ENCODE measurements at regions not wholly inside any gene's neighbourhood (a gene's known extent, or its start where the extent isn't known, plus 50 kb on each side); places are given as distances from the start of the nearest gene placed in this dataset.
"Not testable (repeated sequence)": the region's sequence is repeated elsewhere in the genome, so short reads cannot be mapped to it uniquely, and the experiment has no call there.

GRCh38 chr2:78817430-78817829 lies 208.1 kb upstream of the REG3G start:
- Mint-ChIP-seq H3K27me3 (no peaks in the 10 kb centered on the region), H3K27ac (no peak overlapping the region), H3K4me1 (ENCODE audit: low read depth) (peaks cover 1% of the 10 kb centered on the region), H3K36me3 (ENCODE audit: insufficient read depth) (no peaks in the 10 kb centered on the region), H3K4me3 (ENCODE audit: low read depth) (no peak overlapping the region), H3K9me3 (ENCODE audit: low read depth) (no peaks in the 10 kb centered on the region)
- no peak for DNase-seq (ENCODE audit: low spot score, unreplicated experiment)
- TF ChIP-seq, protein P1, sequence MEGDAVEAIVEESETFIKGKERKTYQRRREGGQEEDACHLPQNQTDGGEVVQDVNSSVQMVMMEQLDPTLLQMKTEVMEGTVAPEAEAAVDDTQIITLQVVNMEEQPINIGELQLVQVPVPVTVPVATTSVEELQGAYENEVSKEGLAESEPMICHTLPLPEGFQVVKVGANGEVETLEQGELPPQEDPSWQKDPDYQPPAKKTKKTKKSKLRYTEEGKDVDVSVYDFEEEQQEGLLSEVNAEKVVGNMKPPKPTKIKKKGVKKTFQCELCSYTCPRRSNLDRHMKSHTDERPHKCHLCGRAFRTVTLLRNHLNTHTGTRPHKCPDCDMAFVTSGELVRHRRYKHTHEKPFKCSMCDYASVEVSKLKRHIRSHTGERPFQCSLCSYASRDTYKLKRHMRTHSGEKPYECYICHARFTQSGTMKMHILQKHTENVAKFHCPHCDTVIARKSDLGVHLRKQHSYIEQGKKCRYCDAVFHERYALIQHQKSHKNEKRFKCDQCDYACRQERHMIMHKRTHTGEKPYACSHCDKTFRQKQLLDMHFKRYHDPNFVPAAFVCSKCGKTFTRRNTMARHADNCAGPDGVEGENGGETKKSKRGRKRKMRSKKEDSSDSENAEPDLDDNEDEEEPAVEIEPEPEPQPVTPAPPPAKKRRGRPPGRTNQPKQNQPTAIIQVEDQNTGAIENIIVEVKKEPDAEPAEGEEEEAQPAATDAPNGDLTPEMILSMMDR (IDR thresholded peaks at IDR 0.05; ENCODE audit: unreplicated experiment): no peak

DNA sequence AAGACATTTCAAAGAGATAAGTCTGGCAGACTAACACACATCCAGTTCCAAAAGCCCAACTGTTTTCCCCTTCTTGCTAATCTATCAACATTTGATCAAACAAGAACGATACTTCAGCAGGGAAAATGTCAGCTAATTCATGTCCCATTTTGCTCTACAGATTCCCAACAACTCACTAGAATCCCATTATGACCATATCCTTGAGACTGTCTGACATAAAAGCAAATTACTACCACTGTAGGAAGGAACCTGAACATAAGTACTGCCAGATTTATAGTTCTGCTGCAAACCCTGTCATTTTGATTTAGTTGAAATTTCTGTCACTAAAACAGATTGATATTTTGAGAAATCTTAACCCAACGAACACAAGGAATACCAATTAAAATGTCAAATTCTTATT lies 193.0 kb upstream of the REG3G start:
- Mint-ChIP-seq H3K36me3 (ENCODE audit: insufficient read depth) (no peaks in the 10 kb centered on the region), H3K9me3 (ENCODE audit: low read depth) (no peaks in the 10 kb centered on the region), H3K27me3 (no peaks in the 10 kb centered on the region), H3K27ac (no peak overlapping the region), H3K4me1 (ENCODE audit: low read depth) (no peaks in the 10 kb centered on the region), H3K4me3 (ENCODE audit: low read depth) (no peak overlapping the region)
- DNase-seq (ENCODE audit: low spot score, unreplicated experiment): no peak
- TF ChIP-seq, protein P1 (IDR thresholded peaks at IDR 0.05; ENCODE audit: unreplicated experiment): no peak

DNA sequence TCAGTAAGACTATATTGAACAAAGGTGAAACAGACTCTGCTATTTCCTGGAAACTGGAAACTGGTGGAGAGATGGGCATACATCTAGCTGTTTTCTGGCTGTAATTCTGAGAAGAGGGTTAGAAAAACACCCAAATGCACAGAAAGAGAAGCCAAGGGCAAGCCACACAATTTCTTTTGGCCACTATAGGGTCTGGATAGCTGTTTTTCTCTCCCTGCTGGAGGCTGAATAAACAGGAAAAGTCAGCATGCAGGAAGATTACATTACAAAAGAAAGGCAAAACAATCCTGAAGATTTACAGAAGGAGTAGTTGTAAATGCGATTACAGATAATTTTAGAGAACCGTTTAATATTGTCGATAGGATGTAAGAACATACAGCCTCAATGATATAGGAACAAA lies 186.2 kb upstream of the REG3G start:
- TF ChIP-seq, protein P1 (IDR thresholded peaks at IDR 0.05; ENCODE audit: unreplicated experiment): no peak
- Mint-ChIP-seq H3K36me3 (ENCODE audit: insufficient read depth) (no peaks in the 10 kb centered on the region), H3K27me3 (no peaks in the 10 kb centered on the region), H3K9me3 (ENCODE audit: low read depth) (no peaks in the 10 kb centered on the region), H3K4me1 (ENCODE audit: low read depth) (peaks cover 4% of the 10 kb centered on the region), H3K4me3 (ENCODE audit: low read depth) (no peak overlapping the region), H3K27ac (no peak overlapping the region)
- no peak for DNase-seq (ENCODE audit: low spot score, unreplicated experiment)

DNA sequence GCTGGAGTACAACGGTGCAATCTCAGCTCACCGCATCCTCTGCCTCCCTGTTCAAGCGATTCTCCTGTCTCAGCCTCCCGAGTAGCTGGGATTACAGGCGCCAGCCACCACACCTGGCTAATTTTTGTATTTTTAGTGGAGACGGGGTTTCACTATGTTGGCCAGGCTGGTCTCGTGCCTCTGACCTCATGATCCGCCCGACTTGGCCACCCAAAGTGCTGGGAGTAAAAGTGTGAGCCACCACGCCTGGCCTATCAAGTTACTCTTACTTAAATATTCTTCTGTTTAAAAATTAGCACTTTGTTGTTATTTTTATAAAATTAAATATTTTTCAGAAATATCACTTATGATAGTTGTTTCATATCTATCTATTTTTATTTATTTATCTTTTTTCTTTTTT lies 185.2 kb upstream of the REG3G start:
- H3K9me3 Mint-ChIP-seq (ENCODE audit: low read depth); H3K4me1 Mint-ChIP-seq (ENCODE audit: low read depth); H3K27me3 Mint-ChIP-seq; DNase-seq (ENCODE audit: low spot score, unreplicated experiment); H3K27ac Mint-ChIP-seq; H3K36me3 Mint-ChIP-seq (ENCODE audit: insufficient read depth); H3K4me3 Mint-ChIP-seq (ENCODE audit: low read depth): not testable (repeated sequence)

DNA sequence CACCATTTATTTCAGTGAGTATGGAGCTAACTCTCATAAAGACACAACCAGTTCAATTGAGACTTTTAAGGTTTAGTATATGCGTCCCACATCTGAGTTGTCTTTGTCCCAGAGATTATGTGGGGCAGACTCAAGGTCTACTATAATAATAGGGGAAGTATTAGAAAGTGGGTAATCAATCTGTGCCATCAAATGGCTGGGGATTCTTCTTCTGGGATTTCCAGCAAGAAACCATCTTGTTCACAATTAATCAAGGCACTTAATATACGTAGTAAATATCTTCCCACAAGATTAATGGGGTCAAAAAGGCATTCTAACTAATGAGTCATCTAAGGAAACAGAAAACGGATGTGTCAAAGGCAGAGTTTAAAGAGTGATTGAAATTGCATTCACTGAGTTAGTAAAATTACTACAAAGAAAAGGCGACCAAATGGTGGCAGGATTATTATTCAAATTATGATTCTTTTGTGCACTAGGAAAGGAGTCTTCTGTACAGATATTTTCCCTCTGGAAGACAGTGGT lies 179.8 kb upstream of the REG3G start:
- H3K9me3 Mint-ChIP-seq (ENCODE audit: low read depth): no peaks in the 10 kb centered on the region
- H3K4me3 Mint-ChIP-seq (ENCODE audit: low read depth): no peak overlapping the region
- H3K36me3 Mint-ChIP-seq (ENCODE audit: insufficient read depth): no peaks in the 10 kb centered on the region
- peaks cover 3% of the 10 kb centered on the region for H3K4me1 Mint-ChIP-seq (ENCODE audit: low read depth)
- no peak for DNase-seq (ENCODE audit: low spot score, unreplicated experiment)
- TF ChIP-seq, protein P1 (IDR thresholded peaks at IDR 0.05; ENCODE audit: unreplicated experiment): no peak
- no peak overlapping the region for H3K27ac Mint-ChIP-seq
- H3K27me3 Mint-ChIP-seq: no peaks in the 10 kb centered on the region

GRCh38 chr2:78861546-78861945 lies 164.0 kb upstream of the REG3G start:
- Mint-ChIP-seq H3K27ac (no peak overlapping the region), H3K4me1 (ENCODE audit: low read depth) (peaks cover 2% of the 10 kb centered on the region), H3K36me3 (ENCODE audit: insufficient read depth) (no peaks in the 10 kb centered on the region), H3K27me3 (no peaks in the 10 kb centered on the region), H3K9me3 (ENCODE audit: low read depth) (peaks cover 12% of the 10 kb centered on the region), H3K4me3 (ENCODE audit: low read depth) (no peak overlapping the region)
- DNase-seq (ENCODE audit: low spot score, unreplicated experiment): no peak
- TF ChIP-seq, protein P1 (IDR thresholded peaks at IDR 0.05; ENCODE audit: unreplicated experiment): peak; percentile 45
